ENCODE measurements at regions not wholly inside any gene's neighbourhood (a gene's known extent, or its start where the extent isn't known, plus 50 kb on each side); places are given as distances from the start of the nearest gene placed in this dataset.

GRCh38 chr18:75656035-75656434, 228.5 kb upstream of the SMIM21 start:
- TF ChIP-seq CTCF (conservative IDR thresholded peaks at IDR 0.05; ENCODE audit: low read length) (no peak), EZH2phosphoT487 (IDR thresholded peaks at IDR 0.05; ENCODE audit: borderline replicate concordance, low read depth, low read length) (no peak)
